NCI-H524 treated with DMSO at 0.1 percent for 48 hours (cell line): ENCODE measurements at regions not wholly inside any gene's neighbourhood (a gene's known extent, or its start where the extent isn't known, plus 50 kb on each side); places are given as distances from the start of the nearest gene placed in this dataset.
"Not testable (repeated sequence)": the region's sequence is repeated elsewhere in the genome, so short reads cannot be mapped to it uniquely, and the experiment has no call there.

Experiments used
- DNase-seq: peaks from one replicate; lab custom pipeline; 2025; lab: John Stamatoyannopoulos, UW

DNA sequence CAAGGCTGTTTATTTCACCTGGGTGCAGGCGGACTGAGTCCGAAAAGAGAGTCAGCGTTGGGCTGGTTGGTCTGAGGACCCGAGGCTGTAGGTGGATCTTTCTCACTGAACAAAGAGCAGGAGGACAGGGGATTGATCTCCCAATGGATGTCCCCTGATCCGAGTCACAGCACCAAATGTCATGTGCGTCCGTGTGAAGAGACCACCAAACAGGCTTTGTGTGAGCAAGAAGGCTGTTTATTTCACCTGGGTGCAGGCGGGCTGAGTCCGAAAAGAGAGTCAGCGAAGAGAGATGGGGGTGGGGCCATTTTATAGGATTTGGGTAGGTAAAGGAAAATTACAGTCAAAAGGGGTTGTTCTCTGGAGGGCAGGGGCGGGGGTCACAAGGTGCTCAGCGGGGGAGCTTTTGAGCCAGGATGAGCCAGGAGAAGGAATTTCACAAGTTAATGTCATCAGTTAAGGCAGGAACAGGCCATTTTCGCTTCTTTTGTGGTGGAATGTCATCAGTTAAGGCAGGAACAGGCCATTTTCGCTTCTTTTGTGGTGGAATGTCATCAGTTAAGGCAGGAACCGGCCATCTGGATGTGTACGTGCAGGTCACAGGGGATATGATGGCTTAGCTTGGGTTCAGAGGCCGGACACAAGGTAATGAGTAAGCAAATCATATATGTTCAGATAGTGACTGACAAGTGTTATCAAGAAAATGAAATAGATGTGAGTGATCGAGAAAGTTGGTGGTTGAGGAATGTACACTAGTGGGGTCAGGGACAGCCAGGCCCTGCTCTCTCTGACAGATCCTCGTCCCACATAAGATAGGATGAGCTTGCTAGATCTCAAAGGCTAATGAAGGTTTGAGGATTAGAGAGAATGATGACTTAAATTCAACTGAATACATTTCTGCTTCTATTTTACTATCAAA, 760.0 kb downstream of the KCNT2 start:
- not testable (repeated sequence) for DNase-seq

DNA sequence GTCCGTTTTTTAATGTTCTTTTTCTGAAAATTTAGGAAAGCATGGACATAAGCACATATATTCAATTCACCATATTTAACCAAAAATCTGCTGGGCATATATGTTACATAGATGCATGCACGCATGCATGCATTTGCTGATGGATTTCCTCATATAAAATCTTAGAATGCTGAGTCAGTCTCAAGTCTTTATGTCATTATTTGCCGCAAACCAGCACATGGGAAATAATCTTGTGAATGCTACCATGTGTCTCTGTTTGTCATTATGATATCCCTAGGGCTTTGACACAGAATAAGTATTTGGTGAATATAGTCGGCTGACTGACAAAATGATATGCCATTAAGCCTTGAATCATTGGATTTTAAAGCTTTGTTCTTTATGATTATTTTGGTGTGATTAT, 776.5 kb downstream of the KCNT2 start:
- peak; percentile 2 for DNase-seq

DNA sequence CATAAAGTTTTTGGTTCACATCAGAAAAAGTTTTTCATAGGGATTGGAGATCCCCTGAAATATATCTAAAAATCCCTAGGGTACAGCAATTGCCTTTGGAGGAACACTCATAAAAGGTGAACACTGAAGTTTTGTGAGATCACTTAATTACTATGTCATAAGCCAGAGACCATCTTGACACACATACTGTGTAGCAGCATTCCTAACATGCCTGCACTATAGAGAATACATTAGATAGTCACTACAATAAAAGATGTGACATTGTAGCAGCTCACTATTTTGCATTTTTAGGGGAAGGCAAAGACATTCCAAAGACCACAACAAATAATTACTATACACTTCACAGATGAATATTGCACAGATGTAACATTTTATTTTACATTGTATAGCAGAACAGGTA, 779.9 kb downstream of the KCNT2 start:
- no peak for DNase-seq

DNA sequence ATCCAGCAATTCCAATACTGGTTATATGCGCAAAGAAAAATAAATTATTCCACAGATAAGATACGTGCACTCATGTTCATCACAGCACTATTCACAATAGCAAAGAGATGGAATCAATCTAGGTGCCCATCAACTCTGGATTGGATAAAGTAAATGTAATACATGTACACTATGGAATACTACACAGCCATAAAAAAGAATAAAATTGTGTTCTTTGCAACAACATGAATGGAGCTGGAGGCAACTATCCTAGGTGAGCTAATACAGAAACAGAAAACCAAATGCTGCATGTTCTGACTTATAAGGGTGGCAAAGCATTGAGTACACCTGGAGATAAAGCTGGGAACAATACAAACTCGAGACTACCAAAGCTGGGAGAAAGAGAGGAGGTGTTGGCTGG, 787.3 kb downstream of the KCNT2 start:
- DNase-seq = no peak

DNA sequence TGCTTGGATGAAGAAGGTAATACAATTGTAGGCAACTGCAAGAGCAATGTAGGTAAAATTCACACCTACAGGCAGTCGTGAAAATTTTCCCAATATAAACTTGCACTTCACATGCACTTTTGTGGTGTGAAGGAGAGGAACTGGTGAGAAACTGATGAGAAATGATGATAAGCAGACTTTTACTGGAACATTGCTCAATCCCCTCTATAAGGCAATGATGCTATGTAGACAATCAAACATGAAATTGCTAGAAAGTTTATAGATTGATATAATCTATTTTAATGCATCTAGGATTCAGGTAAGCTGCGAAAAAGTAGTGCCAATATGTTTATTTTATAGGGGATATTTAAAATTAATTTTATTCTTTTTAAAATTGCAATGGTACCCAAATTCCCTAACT, 802.2 kb downstream of the KCNT2 start:
- no peak for DNase-seq

DNA sequence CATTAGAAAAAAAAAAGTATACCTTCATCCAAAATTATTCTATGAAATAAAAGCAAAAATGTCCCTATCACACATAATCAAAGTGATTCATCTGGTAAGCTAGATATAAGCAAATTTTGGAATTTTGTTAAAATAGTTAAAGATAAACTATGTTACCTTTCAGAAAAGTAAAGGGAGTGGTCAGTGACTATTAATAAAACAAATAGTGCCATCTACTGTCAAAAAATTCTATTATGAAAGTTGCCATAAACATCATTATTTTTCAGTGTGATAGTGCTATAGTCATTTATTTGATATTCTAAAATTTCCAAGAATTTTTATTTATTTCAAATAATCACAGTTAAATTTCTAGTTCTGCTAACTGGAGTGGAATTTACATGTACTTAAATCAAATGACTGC, 803.7 kb downstream of the KCNT2 start:
- no peak for DNase-seq

DNA sequence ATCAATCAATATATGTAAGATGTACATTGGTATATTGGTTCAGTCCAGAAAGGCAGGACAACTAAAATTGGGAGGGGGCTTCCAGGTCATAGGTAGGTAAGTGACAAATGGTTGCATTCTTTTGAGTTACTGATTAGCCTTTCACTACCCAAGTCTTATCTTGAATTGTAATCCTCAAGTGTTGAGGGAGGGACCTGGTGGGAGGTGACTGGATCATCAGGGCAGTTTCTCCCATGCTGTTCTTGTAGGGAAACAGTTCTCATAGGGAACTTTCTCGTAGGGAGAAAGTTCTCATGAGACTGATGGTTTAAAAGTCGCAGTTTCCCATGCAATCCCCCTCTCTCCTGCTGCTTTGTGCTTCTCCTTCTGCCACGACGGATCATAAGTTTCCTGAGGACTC, 809.2 kb downstream of the KCNT2 start:
- no peak for DNase-seq

DNA sequence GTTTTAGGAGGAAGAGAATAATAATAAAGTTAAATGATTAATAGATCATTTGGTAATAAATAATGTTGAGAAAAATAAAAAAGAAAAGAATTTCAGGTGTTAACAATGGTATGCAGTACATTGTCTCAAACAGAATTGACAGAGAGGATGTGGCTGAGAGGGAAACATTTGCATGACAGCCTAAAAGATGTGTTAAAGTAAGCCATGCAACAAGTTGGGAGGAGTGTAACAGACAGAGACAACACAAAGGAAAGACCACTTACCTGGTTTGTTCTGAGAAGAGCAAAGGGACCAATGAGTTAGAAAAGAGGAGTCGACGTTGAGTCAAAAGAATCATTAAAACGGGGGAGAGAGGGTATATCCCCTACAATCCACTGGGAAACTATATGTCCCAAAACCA, 814.0 kb downstream of the KCNT2 start:
- DNase-seq = no peak

DNA sequence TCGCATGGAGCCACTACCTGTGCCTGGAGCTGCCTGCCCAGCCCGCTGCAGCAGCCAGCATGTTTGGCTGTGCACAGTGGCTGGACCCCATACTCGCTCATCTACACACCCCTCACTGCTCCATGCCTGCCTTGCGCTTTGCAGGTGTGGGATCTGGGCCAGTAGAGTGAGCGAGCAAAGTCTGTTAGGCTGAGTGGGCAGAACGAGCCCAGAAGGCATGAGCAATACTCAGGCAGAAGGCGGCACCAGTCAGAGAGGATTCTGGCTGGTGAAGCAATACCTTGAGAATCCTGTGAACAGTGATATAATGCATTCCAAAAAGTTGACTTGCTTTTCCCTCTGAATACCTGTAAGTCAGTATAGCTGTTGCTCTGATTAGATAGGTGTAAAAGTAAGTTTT, 816.4 kb downstream of the KCNT2 start:
- DNase-seq = no peak

DNA sequence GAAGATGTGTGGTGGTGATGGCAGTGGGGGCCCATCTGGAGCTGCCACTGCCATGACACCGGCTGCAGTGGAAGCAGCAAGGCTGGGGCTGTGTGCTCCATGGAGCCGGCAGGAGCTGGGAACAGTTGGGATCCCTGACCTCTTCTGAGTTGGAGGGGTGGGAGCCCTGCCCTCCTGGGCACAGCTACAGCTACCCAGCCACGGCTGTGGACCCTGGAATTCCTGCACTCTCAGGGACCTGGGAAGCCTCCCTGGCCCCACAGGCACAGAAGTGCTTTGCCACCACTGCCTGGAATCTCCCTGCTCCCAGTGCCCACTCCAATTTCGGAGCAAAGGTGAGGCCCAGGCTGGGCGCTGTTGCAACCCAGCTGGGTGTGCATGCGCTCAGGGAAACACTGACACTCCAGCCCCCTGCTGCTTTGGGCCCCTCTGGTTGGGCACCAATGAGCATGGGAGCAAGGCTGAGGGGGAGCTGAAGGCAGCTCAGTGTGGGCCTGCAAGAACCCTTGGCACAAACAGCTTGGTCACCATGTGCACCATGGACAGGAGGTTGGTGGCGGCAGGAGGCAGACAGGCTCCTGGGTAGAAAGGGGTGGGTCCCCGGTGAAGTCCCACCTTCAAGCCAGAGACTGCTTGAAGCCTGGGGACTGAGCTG, 817.6 kb downstream of the KCNT2 start:
- DNase-seq = no peak

DNA sequence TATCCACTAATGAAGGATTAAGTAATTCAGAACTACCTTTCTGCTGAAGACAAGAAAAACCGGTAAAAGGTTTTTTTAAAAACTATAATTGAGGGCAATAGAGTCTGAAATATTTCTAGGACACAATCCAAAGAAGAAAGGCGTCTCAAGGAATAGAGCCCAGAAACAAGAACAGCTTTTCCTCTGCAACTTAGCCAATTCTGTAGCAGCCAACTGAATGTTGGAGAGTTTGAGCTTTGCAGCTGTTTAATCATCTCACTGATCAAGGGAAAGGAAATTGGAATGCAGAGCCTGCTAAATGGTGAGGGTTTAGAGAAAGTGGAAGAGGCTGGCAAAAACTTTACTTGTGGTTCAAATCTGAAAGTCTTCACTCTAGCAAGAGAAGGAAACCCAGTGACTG, 818.9 kb downstream of the KCNT2 start:
- DNase-seq = no peak

DNA sequence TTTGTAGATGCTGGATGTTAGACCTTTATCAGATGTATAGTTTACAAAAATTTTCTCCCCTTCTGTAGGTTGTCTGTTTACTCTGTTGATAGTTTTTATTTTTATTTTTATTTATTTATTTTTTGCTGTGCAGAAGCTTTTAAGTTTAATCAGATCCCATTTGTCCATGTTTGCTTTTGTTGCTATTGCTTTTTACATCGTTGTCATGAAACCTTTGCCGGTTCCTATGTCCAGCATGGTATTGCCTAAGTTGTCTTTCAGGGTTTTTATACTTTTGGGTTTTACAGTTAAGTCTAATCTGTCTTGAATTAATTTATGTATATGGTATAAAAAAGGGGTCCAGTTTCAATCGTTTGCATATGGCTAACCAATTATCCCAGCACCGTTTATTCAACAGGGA, 819.5 kb downstream of the KCNT2 start:
- no peak for DNase-seq

DNA sequence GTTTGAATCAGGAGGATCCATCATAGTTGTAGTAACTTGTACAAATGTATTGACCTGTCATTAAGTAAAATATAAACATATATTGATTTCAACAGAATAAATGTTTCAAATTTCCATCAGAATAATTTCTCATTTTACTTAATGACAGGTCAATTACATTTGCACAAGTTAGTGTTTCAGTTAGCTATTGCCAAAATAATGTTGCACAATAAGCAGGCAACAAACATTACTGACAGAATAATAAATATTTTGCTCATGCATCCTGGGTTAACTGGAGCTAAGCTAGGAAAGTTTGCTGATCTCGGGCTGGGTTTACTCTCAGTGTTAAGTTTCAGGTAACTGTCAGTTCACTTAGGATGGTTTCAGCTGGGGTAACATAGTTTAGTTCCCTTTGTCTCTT, 822.4 kb downstream of the KCNT2 start:
- no peak for DNase-seq

DNA sequence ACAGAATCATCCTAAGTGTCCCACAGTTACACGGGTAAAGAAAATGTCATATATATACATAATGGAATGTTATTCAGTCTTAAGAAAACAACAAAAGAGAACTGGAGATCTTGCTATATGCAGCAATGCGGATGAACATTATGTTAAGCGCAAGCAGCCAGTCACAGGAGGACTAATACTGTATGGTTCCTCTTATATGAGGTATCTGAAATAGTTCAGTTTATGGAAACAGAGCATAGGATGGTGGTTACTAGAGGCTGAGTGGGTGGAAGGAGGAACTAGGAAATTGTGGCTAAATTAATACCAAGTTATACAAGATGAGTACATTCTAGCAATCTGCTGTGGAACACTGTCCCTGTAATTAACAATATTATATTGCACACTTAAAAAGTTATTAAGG, 834.3 kb downstream of the KCNT2 start:
- DNase-seq = no peak

DNA sequence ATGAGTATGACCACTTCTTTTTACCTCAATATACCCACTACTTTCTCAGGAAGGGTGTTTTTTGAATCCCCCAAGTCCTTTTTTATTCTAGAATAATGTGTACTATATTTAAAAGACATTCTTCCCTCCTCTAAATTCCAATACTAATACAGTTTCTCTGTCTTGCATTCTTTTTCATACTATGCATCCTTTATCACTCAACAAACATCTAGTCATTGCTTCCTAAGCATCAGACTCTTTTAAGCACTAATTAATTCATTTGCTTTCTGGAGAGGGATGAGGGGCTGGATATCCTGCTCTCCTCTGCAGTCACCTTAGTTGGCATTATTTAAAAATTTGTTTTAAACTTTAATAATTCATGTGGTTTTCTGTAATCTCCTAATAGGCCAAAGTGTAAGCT, 838.8 kb downstream of the KCNT2 start:
- no peak for DNase-seq

DNA sequence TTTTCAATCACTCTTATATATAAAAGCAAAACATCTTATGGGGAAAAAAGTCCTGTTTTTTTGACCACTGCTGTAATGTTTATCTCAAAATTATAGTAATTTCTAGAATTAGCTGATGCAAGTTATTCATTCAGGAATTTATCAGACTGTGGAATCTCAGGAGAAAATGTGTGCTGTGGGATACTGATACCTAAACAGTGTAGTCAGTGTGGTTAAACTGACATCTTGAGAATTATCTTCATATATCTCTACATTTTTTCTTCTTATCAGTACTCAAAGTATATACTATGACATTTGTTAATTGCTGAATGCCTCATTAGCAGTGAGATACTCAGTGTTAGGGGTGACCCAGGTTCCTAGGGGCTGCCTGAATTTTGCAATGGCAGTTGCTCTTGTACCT, 839.3 kb downstream of the KCNT2 start:
- no peak for DNase-seq

DNA sequence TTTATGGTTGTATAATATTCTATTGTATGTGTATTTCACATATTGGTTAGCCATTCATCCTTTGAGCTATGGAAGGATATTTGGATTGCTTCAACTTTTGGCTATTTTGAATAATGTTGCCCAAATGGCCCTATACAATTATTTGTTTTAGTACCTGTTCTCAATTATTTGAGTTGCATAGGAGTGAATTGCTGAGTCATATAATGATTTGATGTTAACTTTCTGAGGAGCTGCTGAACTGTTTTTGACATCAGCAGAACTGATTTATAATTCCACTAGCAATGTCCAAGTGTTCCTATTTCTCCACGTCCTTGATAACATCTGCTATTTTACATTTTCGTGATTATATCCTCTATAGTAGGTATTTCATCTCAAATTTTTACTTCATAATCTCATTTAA, 839.9 kb downstream of the KCNT2 start:
- no peak for DNase-seq

DNA sequence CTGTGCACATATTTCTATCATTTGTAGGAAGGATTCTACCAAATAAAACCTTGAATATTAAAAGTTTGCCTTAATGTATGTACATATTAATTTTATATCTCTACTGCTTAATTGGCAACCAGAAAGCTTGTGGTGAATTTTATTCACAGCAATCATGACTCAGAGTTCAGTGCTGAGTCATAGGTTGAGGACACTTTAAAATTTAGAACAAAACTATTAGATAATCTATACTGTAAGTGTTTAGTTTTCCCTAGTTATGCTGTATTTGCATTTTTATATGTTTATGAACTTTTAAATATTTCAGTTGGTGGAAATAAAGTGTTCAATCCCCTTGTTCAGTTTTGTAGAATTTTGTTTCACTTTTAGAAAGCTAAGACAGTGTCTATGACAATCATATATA, 841.5 kb downstream of the KCNT2 start:
- no peak for DNase-seq

DNA sequence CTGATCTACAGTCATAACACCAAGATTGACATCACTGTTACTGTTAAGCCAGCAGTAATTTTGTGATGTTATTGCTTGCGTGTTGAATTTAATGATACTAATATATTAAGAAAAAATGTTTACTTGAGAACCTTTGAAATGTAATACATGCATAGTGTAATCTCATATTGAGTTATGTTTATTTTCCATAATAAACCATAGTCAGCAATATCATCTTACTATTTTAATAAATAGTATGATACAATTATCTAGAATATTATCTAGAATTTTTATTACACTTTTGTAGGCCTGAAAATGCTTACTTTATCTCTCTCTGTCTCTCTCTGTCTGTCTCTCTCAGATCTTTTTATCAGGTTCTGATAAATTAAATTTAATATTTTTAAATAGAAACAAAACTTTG, 843.1 kb downstream of the KCNT2 start:
- DNase-seq = no peak

DNA sequence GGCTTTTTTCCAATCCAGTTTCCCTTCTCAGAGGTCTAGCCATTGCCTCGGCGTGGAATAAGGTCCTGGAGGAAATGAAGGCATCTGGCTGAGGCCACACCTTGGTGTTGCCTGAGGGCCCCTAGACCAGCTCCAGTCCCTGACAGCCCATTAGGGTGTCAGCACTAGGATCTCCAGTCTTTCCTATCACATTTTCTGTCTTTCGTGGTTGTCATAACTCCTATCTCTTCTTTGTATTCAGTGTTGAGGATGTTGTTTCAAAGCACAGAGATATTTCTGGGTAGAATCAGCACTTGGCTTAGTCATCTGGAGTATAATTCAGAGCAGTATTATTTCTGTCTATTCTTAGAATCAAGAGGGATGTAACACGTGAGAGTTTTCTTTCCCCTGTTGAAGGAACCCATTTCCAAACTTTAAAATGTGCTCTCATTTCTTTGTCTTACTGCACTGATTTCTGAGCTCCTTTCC, 844.3 kb downstream of the KCNT2 start:
- no peak for DNase-seq

DNA sequence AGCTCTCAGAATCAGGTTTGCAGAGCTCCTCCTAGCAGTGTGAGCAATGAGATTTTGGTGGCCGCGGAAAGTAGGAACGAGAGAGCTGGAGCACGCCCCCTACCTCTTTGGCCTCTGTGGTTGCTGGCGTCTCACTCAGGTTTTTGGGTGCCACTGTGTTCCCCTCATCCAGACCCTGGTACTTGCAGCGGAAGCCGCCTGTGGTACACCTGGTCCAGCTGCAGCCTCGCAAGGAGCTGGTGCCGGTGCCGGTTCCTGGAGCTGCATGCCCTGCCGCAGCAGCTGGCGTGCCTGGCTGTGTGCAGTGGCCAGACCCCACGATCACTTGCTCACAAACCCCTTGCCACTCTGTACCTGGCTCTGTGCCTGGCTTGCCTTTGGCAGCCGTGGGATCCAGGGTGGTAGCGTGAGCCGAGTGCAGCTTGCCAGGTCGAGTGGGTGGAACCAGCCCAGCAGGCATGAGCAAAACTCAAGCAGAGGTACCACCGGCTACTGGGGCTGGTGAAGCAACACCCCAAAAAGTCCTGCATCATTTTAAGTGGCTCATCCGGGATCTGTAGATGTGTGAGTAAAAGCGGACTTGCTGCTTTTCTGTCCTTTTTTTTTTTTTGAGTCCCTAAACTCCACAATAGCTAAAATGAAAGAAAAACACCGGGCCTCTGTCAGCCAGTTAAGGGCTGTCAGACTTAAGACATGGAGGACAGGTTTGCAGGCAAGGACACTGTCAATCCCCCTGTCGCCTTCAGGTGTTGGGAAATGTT, 844.9 kb downstream of the KCNT2 start:
- DNase-seq = no peak

DNA sequence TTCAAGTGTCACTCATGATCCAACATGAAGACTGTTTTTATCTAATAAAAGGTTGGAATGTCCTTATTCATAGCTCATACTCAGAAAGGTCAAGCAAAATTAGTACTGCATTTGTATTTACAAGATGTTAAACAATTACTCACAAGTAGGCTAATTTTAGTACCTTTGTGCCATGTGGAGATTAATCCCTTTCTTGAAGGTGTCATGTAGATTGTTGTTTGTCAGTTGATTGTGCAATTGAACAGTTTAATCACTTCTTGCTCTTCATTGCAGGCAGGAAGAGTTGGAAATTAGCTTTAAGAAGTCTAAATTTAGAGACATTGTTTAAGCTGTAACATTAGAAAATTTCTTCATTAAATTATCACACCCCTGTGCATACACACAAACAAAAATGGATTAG, 847.1 kb downstream of the KCNT2 start:
- DNase-seq = no peak

DNA sequence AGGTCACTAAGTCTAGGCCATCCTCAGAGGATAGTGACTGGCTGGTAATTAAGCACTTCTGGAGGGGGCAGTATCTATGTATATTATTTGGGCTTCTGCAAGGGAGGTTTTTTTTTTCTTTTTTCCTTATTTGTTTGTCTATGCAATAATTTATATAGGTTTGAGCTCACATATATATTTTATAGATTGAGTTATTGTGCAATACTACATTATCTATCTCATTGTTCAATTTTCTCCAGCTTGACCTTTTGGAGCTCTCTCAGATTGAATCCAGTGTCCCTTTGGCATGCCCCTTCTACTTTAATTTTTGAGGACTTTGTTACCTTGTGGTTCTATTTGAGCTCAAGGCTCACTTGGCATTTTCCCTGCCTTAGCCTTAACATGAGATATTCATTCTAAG, 852.1 kb downstream of the KCNT2 start:
- DNase-seq = no peak
